Stimulated activated CD4-positive, alpha-beta T cell treated with anti-CD3 and anti-CD28 coated beads, TNF-alpha, amount 100 ng/mL, for 4 hours (primary cell): ENCODE measurements at regions not wholly inside any gene's neighbourhood (a gene's known extent, or its start where the extent isn't known, plus 50 kb on each side); places are given as distances from the start of the nearest gene placed in this dataset.

Source experiments
- DNase-seq, 3 experiments: peaks; one replicate each; pipeline ENCODE4 v3.0.0-alpha.2; 2020; ENCODE audit warnings: low read depth in 3 of 3

GRCh38 chr15:39301589-39301999 is 279.3 kb upstream of the THBS1 start:
- DNase-seq = no peak

DNA sequence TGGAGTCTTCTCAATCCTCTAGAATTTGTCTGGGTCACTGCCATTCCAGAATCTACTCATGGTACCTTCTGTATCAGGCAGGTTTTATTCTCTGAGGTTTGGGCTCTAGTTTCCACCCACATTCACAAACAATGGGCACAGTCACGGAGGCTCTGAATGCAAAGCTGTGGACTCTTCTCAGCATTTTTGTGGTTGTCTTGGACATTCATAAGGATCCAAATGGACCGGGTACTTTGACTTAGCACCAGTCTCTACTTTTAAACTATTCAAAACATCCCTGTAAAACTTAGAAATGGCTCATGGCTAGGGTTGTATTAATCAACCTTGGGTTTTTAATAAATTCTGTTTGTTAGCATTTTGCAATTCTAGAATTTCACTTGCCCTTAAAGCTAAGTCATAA is 277.9 kb upstream of the THBS1 start:
- DNase-seq = no peak

- no peak for DNase-seq
Observed at GRCh38 chr15:39304201-39304841, 276.6 kb upstream of the THBS1 start.

- no peak for DNase-seq
Observed at GRCh38 chr15:39304931-39305728, 275.7 kb upstream of the THBS1 start.

DNA sequence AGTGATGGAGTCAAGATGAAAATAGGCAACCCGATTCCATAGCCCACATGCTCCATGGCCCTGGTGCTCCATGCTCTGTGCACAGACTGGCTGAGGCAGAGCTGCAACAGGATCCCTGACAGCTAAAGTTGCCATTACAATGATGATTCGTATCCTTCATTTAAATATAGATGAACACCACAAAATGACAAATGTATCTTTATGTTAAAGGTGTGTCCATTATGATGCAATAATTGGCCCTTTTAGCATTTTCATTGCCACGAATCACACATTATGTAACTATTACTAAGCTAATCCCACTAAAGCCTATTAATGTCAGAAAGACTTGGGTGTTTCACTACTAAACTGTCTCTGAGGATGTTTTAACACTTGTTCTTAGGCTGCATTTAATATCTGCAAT is 270.2 kb upstream of the THBS1 start:
- DNase-seq = no peak

GRCh38 chr15:39312984-39313383 is 267.9 kb upstream of the THBS1 start:
- no peak for DNase-seq

GRCh38 chr15:39313467-39313866 is 267.4 kb upstream of the THBS1 start:
- no peak for DNase-seq

GRCh38 chr15:39313881-39314280 is 267.0 kb upstream of the THBS1 start:
- DNase-seq = no peak

GRCh38 chr15:39315206-39315850 is 265.6 kb upstream of the THBS1 start:
- DNase-seq = no peak

GRCh38 chr15:39317225-39317624 is 263.7 kb upstream of the THBS1 start:
- no peak for DNase-seq

DNA sequence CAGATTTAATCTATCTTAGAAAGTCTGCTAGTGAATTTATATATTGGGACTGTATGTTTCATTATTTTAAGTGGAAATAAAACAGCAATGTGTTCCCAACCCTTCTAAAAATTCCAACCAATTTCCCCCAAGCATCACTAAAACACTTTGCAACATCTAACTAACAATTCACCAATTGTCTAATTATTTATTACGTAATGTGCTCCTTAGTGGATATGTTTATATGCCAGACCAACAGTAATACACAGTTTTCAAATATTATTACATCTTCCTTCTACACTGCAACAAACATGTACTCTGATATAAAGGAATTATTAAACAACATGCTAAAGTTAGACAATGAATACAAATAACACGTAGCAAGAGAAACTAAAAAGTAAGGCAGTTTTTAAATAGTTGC is 262.6 kb upstream of the THBS1 start:
- no peak for DNase-seq

- DNase-seq = no peak
Observed at GRCh38 chr15:39320355-39320754, 260.5 kb upstream of the THBS1 start.

- no peak for DNase-seq
Observed at GRCh38 chr15:39320886-39321285, 260.0 kb upstream of the THBS1 start.

- no peak for DNase-seq
Observed at GRCh38 chr15:39321977-39322376, 258.9 kb upstream of the THBS1 start.

GRCh38 chr15:39323157-39323556 is 257.7 kb upstream of the THBS1 start:
- DNase-seq = no peak

DNA sequence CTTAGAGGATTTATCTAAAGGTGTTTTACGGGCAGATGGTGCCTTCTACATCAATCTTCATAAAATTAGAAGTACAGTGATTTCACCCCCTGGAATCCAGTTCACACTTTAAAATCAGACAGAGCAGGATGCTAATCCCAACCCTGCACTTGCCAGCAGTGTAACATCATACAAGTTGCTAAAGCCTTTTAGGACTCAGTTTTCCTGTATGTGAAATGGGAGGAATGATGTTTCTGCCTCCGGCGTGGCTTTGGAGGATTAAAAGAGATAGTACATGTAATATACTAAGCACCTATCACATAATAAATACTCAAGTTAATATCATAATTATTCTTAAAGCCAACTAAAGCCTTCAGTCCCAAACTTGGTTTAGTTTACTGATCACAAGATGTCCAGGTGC is 257.2 kb upstream of the THBS1 start:
- DNase-seq = no peak

- no peak for DNase-seq
Observed at GRCh38 chr15:39326306-39326975, 254.4 kb upstream of the THBS1 start.

- no peak for DNase-seq
Observed at GRCh38 chr15:39327005-39327730, 253.7 kb upstream of the THBS1 start.

DNA sequence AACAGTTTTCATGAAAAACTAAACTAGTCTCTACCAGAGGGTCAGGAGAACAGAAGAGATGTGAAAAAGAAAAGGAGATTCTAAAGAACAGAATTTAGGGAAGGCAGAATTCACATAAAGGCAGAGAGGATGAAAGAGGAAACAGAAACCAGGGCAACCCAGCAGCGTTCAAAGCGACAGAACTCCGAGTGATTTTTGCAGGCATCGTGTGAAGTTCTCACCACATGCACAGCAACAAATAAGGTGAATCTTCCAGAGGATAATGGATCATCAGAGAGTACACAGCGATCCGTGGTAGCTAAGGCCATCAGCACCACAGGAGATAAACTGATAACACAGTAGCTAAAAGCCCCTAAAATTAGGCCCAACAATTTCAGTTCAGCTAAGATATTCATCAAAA is 250.8 kb upstream of the THBS1 start:
- no peak for DNase-seq

DNA sequence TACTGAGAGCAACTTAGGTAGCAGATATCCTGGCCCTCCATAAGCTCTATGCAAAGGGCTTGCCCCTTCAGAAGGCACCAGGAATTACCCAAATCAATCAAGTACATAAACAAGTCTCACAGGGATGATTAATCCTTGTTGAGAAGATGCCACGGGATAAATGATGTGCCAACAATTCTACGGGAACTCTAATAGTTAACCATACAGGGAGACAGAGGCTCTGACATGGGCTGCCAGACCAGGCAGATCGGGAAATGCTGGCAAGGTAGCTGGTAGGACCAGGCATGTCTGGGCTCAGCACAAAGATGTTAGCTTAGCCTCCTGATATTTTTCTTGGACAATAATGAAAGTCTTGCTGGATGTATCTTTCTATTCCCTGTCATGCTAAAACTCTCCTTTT is 249.3 kb upstream of the THBS1 start:
- DNase-seq = no peak

DNA sequence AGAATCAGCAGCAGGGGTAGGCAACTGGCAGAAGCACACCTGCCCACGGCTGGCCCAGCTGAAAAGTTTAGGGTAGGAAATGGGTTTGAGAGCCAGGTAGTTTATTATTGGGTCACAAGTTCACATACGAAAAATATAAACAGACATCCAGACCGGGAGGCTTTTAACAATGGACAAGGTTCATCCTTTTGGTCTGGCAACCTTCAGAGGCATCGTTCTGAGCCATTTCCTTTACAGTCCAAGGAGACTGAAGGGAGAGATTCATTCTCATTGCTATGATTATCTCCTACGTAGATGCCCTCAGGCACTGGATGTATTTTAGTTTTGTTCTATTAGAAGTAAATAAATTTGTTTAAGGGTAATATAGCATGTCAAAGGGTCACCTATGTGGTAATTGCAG is 248.0 kb upstream of the THBS1 start:
- DNase-seq = no peak

DNA sequence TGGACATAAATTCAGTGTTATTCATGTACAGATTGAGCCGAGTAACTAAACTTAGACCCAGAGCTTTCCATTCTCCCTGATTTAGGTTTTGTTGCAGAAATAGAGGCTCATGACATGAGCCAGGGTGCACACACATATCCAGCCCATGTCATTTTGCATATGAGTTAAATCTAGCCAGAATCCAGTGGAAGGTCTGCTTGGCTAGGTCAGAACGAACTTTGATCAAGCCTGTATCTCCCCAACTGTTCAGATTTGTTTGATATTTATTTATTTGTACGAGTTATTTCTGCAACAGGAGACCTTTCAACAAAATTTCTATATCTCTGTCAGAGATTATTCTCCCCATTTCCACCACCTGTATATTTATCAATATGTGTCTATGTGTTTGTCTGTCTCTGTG is 247.5 kb upstream of the THBS1 start:
- no peak for DNase-seq
